NB4 (cell line): ENCODE measurements at regions not wholly inside any gene's neighbourhood (a gene's known extent, or its start where the extent isn't known, plus 50 kb on each side); places are given as distances from the start of the nearest gene placed in this dataset.
A peak's percentile ranks its signal among the peaks of the same experiment; 100 is the strongest.

Experiments used
- CTCF ChIP-seq: IDR thresholded peaks from one replicate; pipeline ENCODE4 v1.5.1; 2012; ENCODE audit warnings: low read depth, low read length
- MAX ChIP-seq: IDR thresholded peaks from 2 replicates; pipeline ENCODE4 v1.6.1; 2011; ENCODE audit warnings: low read depth, low read length
- POLR2A ChIP-seq: IDR thresholded peaks from 2 replicates; pipeline ENCODE4 v1.6.1; 2011; ENCODE audit warnings: mild to moderate bottlenecking; ENCODE audit not compliant: insufficient read length; ENCODE audit errors: extremely low read depth

GRCh38 chr17:12395733-12396354, 269.8 kb upstream of the MYOCD start:
- TF ChIP-seq CTCF (peak; percentile 90), POLR2A (no peak), MAX (no peak)
